ENCODE measurements at regions not wholly inside any gene's neighbourhood (a gene's known extent, or its start where the extent isn't known, plus 50 kb on each side); places are given as distances from the start of the nearest gene placed in this dataset.
"Not testable (repeated sequence)": the region's sequence is repeated elsewhere in the genome, so short reads cannot be mapped to it uniquely, and the experiment has no call there.

DNA sequence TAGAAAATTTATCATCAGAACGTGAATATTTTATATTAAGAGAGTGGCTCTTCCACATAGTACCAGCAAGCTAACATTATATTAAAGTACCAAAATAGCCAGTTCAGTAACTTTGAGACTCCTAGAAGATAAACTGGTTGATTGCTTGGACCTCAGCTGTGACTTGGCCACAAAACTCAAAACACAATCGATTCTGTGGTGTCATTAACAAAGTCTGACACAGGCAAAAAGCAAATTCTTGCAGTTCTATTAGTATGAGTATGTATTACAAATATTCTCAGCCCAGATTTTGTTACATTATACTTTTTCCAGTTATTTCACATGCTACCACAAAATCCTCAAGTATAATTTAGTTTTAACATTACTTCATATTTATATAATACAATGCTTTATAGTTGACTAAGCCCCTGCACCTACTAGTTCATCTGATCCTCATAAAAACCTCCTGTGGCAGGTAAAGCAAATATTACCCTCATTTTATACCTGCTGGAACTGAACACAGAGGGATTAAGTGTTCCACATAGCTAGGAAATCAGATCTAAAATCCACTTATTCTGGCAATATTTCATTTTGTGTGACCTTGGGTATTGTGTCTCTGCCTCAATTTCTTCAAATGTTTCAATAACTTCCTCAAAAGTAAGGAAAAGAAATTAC, 279.9 kb upstream of the MKLN1 start:
- no peak for DNase-seq (ENCODE audit: low read depth)

DNA sequence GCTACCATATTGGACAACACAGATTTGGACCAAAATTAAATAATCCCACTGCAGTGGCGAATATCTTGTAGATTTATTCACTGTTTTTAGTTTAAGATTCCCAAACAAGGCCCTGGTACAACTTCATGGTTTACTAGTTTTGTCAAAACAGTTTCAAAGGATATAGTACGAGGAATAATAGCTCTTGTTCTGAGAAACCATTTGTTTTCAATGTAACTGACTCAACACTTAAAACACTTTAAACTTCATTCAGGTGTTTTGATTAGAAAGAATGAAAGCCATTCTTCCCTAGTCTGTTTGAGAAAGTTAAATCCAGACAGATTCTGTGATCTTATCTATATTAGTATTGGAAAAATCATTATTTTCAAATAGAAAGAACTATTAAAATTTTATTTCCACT, 276.4 kb upstream of the MKLN1 start:
- DNase-seq (ENCODE audit: low read depth) = no peak

GRCh38 chr7:131052285-131052904, 275.3 kb upstream of the MKLN1 start:
- DNase-seq (ENCODE audit: low read depth) = no peak

DNA sequence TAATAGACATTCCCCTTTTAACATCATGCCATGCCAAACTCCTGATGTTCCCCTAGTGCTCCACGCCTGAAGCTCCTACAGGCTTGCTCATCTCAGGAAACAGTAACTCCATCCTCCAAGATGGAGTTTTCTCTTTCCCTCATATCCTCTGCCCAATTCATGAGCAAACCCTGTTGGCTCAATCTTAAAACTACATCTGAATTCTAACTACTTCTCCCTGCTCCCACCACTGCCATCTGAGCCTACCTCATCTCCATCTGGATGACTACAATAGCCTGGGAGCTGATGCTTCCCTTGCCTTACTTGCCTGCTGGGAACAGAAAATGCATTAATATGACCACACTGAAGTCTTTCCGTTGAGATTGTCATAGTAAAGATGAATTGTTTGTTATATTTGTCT, 271.7 kb upstream of the MKLN1 start:
- no peak for DNase-seq (ENCODE audit: low read depth)

DNA sequence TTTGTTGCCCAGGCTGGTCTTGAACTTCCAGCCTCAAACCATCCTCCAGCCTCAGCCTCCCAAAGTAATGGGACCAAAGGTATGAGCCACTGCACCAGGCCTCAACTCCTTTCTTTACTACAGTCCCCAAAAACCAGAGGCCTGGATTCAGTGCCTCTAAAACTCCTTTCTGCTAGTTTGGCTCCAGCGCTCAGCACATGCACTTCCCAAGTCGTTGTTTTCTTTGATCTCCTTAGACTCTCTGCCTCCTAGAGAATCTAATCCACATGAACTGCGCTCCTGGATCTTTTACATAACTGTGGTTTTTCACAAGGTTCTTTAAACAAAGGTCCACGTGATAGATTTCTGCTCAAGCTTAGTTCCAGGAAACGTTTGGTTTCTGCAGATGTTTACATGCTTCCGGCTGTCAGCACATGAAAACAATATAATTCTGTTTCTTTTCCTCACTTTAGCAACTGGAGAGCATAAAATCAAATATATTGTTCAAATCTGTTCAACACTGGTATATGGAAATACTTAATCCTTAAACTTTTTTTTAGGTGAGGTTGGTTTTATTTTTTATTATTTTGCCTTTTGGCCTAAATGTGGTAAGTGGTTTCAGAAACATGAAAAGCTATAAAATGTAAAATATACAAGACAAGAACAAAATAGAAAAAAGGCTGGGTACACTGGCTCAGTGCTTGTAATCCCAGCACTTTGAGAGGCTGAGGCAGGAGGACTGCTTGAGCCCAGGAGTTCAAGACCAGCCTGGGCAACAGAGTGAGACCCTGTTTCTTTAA, 270.5 kb upstream of the MKLN1 start:
- peak; percentile 65 for DNase-seq (ENCODE audit: low read depth)

GRCh38 chr7:131057794-131058070, 269.9 kb upstream of the MKLN1 start:
- DNase-seq (ENCODE audit: low read depth) = no peak

GRCh38 chr7:131058561-131059288, 269.0 kb upstream of the MKLN1 start:
- DNase-seq (ENCODE audit: low read depth) = not testable (repeated sequence)

- not testable (repeated sequence) for DNase-seq (ENCODE audit: low read depth)
Measured at GRCh38 chr7:131059401-131059800, 268.3 kb upstream of the MKLN1 start.

DNA sequence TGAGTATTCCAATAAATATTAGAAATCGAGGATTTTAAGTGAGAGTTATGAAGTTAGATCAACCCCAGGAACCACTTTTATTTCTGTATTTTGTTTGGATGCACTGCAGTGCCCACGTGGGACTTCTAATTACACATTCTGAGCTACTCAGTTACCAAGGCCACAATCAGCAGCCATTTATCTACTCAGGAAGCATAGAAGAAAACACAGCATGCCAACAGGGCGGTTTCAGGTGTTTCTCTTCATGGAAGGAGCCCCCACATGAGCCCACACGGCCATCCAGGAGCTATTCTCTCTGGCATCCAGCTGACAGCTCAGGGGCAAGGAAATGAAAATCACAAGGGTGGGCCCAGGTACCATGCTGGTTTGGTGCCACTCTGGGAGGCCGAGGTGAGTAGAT, 266.5 kb upstream of the MKLN1 start:
- DNase-seq (ENCODE audit: low read depth) = no peak

GRCh38 chr7:131061818-131062217, 265.9 kb upstream of the MKLN1 start:
- no peak for DNase-seq (ENCODE audit: low read depth)

DNA sequence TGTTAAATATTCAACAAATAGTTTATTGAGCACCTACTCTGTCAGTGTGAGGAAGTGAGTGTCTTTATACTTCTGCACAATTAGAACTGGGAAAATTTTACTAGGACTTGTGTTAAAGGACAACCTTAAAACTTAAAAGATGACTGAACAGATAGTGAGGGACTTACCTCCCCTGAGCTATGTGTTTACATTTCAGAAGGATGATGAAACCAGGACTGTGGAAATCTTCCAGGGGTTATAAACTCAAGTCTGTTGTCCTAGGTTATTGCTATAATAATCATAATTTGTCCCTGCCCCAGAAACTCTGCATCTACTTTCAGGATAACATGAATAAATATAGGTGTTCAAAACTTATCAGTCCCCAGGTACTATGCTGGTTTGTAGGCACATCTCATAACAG, 261.0 kb upstream of the MKLN1 start:
- peak; percentile 20 for DNase-seq (ENCODE audit: low read depth)

GRCh38 chr7:131067220-131067619, 260.5 kb upstream of the MKLN1 start:
- no peak for DNase-seq (ENCODE audit: low read depth)

DNA sequence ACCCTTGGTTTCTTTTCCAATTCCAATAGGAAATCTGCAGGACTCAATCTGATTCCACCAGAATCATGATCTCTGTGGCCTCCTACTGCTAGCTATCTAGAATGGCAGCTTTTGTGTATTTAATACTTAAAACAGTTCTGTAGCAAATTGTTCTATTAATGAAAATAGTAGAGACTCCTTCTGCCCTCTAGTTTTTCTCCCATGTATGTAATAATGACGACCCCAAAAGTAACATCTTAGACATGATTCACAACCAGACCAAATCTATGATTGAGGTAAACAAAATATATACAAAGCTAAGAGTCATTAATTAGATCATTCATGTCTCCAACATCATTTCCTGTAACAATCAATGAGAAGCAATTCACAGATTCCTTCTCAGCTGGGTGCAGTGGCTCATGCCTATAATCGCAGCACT, 259.1 kb upstream of the MKLN1 start:
- peak; percentile 17 for DNase-seq (ENCODE audit: low read depth)

GRCh38 chr7:131071786-131072504, 255.7 kb upstream of the MKLN1 start:
- DNase-seq (ENCODE audit: low read depth) = peak; percentile 95

DNA sequence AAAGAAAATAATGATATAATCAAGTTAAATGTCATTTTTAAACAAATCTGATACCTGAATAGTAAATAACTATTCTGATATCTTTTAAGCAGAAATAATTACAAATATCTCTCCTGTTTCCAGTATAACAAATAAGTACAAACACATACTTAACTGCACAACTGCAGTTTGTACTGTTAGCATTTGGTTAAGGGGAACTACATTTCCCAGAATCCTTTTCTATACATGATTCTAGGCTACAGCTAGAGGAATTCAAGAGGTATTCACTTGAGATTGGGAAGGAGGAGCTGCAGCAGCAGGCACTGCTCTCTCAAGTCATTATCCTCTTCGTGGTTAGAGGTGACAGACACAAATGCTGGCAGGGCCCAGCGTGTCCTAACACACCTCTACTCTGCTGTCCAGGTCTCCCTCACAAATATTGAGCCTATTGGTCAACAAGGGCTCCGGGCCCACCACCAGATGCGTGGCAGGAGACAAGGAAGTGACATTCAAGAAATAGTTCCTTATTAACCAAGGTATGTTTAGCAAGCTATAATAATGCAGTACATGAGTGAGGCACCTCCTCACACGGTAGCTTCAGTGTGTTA, 255.1 kb upstream of the MKLN1 start:
- DNase-seq (ENCODE audit: low read depth) = peak; percentile 62

DNA sequence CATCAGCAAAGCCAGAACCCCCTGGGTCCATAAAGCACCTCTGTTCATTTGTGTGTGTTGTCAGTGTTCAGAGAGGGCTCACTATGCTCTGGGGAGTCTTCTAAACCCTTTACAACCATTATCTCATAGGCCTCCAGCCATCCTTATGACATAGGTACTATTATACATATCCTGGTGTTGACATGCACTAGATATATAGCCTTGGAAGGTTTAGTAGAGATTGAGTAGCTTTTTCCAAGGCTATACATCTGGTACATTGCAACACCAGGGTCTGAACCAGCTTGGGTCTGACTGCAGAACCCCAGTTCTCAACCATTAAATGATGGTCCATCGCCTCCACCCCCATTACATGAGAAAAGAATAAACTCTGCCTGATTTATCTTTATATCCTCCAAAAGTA, 253.6 kb upstream of the MKLN1 start:
- DNase-seq (ENCODE audit: low read depth) = no peak

DNA sequence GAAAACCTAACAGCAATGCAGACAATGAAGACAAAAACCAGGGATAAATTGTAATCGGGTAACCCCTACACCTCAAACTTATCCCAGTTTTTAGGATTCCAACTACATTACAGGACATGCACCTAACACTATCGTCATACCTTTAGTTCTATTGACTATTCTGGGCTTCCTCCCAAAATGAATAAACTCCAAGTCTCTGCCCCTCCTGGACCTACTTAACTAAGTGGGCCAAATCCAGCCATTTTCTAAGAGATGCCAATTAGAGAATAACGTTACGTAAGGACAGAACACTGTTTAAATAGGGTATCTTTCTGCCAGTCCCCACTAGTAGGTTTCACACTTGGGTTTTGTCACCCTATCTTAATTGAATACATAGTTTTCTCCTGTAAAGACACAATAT, 253.1 kb upstream of the MKLN1 start:
- DNase-seq (ENCODE audit: low read depth) = no peak

DNA sequence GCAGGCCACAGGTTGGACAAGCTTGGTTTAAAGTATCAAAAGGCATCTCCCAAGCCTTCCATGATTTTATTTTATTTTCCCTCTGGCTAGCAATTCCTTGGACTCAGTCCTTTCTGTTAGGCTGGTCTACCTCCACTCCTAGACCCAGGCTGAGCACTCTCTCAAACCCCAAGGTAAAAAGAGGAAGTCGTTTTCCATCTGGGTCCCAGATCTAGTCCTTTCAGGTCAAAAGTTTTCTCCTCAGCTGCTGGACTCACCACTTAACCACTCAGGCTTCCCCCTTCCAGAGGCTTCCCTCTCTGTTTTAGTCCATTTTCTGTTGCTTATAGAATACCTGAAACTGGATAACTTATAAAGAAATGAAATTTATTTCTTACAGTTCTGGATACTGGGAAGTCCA, 252.3 kb upstream of the MKLN1 start:
- no peak for DNase-seq (ENCODE audit: low read depth)

- DNase-seq (ENCODE audit: low read depth) = peak; percentile 68
Measured at GRCh38 chr7:131076032-131076431, 251.6 kb upstream of the MKLN1 start.

DNA sequence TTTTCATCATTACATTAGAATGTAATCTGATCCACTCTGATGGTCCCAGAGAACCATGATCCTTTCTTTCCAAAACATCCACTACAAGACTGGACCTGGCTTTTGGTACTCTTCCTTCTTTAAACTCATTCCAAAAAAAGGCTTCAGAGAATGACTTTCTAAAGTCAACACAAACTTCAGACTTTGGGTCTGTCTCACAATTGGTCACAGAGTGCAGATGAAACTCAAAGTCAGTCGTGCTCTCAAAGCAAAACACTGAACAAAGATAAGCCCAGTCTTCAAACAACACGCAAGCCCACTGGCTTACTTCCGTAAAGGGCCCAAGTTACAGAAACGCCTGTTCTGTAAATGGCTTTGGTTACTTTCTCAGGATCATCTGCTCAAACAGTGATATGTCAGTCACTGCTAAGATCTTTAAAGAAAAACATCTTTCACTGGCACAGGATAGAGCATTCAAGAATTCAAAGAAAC, 250.9 kb upstream of the MKLN1 start:
- peak; percentile 56 for DNase-seq (ENCODE audit: low read depth)

DNA sequence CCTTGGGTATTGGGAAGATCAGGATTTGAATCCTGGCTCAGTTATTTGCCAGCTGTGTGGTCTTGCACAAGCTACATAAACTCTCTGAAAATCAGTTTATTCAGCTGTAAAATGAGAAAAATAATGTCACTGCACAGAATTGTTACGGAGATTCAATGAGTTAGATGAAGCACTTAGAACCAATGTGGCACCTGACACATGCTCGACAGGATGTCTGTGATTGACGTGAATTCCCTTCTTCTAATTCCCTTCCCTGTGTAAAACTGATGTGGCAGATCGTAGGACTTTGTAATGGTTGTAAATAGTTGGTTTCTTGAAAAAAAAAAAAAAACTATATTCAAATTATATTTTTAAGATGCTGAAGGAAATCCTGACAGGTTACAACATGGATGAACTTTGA, 249.9 kb upstream of the MKLN1 start:
- DNase-seq (ENCODE audit: low read depth) = no peak

All from RPMI7951 (cell line).